ENCODE measurements at regions not wholly inside any gene's neighbourhood (a gene's known extent, or its start where the extent isn't known, plus 50 kb on each side); places are given as distances from the start of the nearest gene placed in this dataset.
"Not testable (repeated sequence)": the region's sequence is repeated elsewhere in the genome, so short reads cannot be mapped to it uniquely, and the experiment has no call there.

- TF ChIP-seq, protein P1, sequence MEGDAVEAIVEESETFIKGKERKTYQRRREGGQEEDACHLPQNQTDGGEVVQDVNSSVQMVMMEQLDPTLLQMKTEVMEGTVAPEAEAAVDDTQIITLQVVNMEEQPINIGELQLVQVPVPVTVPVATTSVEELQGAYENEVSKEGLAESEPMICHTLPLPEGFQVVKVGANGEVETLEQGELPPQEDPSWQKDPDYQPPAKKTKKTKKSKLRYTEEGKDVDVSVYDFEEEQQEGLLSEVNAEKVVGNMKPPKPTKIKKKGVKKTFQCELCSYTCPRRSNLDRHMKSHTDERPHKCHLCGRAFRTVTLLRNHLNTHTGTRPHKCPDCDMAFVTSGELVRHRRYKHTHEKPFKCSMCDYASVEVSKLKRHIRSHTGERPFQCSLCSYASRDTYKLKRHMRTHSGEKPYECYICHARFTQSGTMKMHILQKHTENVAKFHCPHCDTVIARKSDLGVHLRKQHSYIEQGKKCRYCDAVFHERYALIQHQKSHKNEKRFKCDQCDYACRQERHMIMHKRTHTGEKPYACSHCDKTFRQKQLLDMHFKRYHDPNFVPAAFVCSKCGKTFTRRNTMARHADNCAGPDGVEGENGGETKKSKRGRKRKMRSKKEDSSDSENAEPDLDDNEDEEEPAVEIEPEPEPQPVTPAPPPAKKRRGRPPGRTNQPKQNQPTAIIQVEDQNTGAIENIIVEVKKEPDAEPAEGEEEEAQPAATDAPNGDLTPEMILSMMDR (IDR thresholded peaks at IDR 0.05; ENCODE audit: unreplicated experiment): no peak
- peaks cover 9% of the 10 kb centered on the region for H3K4me1 Mint-ChIP-seq (ENCODE audit: insufficient read depth, unreplicated experiment)
- H3K9me3 Mint-ChIP-seq (ENCODE audit: unreplicated experiment): no peaks in the 10 kb centered on the region
- no peaks in the 10 kb centered on the region for H3K27me3 Mint-ChIP-seq (ENCODE audit: insufficient read depth, unreplicated experiment)
- H3K27ac Mint-ChIP-seq (ENCODE audit: low read depth, unreplicated experiment): no peak overlapping the region
- no peak overlapping the region for H3K4me3 Mint-ChIP-seq (ENCODE audit: unreplicated experiment)
- BruUV-seq (replicated peaks): no TSS peak
- ChIA-PET CTCF (no interaction called here), POLR2A (no interaction called here)
- H3K36me3 Mint-ChIP-seq (ENCODE audit: insufficient read depth, unreplicated experiment): no peaks in the 10 kb centered on the region
- intact Hi-C loops (cut with micrococcal nuclease): loop anchor here (10.0 kb wide), 1 partner anchor 457 kb away; no protein-coding TSS in a partner anchor
- no peak for DNase-seq (ENCODE audit: unreplicated experiment)
Measured at GRCh38 chr5:40227366-40227765, 452.3 kb upstream of the PTGER4 start.

GRCh38 chr5:40226906-40227305 is 452.8 kb upstream of the PTGER4 start:
- Mint-ChIP-seq H3K4me3 (ENCODE audit: unreplicated experiment) (no peak overlapping the region), H3K27ac (ENCODE audit: low read depth, unreplicated experiment) (no peak overlapping the region), H3K4me1 (ENCODE audit: insufficient read depth, unreplicated experiment) (peaks cover 9% of the 10 kb centered on the region), H3K36me3 (ENCODE audit: insufficient read depth, unreplicated experiment) (no peaks in the 10 kb centered on the region), H3K27me3 (ENCODE audit: insufficient read depth, unreplicated experiment) (no peaks in the 10 kb centered on the region), H3K9me3 (ENCODE audit: unreplicated experiment) (no peaks in the 10 kb centered on the region)
- no TSS peak for BruUV-seq (replicated peaks)
- ChIA-PET POLR2A (no interaction called here), CTCF (no interaction called here)
- intact Hi-C loops (cut with micrococcal nuclease): loop anchor here (10.0 kb wide), 1 partner anchor 458 kb away; no protein-coding TSS in a partner anchor
- no peak for DNase-seq (ENCODE audit: unreplicated experiment)
- TF ChIP-seq, protein P1 (IDR thresholded peaks at IDR 0.05; ENCODE audit: unreplicated experiment): no peak

DNA sequence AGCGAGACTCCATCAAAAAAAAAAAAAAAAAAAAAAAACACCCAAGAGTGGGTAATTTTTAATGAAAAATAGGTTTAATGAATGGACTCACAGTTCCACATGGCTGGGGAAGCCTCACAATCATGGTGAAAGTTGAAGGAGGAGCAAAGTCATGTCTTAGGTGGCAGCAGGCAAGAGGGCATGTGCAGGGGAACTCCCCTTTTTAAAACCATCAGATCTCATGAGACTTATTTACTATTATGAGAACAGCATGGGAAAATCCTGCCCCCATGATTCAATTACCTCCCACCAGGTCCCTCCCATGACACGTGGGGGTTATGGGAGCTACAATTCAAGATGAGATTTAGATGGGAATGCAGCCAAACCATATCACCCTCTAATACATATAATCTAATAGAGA is 454.6 kb upstream of the PTGER4 start:
- H3K27me3 Mint-ChIP-seq (ENCODE audit: insufficient read depth, unreplicated experiment); POLR2A ChIA-PET; H3K36me3 Mint-ChIP-seq (ENCODE audit: insufficient read depth, unreplicated experiment); H3K4me3 Mint-ChIP-seq (ENCODE audit: unreplicated experiment); BruUV-seq (replicated peaks); CTCF ChIA-PET; H3K9me3 Mint-ChIP-seq (ENCODE audit: unreplicated experiment); DNase-seq (ENCODE audit: unreplicated experiment); H3K4me1 Mint-ChIP-seq (ENCODE audit: insufficient read depth, unreplicated experiment); H3K27ac Mint-ChIP-seq (ENCODE audit: low read depth, unreplicated experiment): not testable (repeated sequence)
- intact Hi-C loops (cut with micrococcal nuclease): loop anchor here (10.0 kb wide), 1 partner anchor 460 kb away; no protein-coding TSS in a partner anchor

DNA sequence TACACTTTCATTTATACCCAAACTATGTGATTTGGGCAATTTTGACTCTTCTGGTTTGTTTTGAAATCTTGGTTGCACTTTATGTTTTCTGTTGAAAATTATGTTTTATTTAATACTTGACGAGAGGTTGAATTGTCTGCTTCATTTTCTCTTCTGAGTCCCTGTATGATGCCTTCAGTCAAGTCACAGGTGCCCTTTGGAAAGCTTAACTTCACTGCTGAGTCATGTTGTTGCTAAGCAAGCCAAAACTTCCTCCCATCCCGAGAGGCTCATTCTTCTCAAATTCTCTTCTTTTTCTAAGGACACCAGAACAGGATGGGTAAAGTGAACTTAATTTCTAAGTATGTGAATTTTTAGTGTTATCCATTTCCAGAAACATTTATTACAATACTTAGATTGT is 455.3 kb upstream of the PTGER4 start:
- peak; percentile 22 for DNase-seq (ENCODE audit: unreplicated experiment)
- TF ChIP-seq, protein P1 (IDR thresholded peaks at IDR 0.05; ENCODE audit: unreplicated experiment): no peak
- no peaks in the 10 kb centered on the region for H3K9me3 Mint-ChIP-seq (ENCODE audit: unreplicated experiment)
- no peak overlapping the region for H3K27ac Mint-ChIP-seq (ENCODE audit: low read depth, unreplicated experiment)
- intact Hi-C loops (cut with micrococcal nuclease): loop anchor here (10.0 kb wide), 1 partner anchor 460 kb away; no protein-coding TSS in a partner anchor
- no peaks in the 10 kb centered on the region for H3K27me3 Mint-ChIP-seq (ENCODE audit: insufficient read depth, unreplicated experiment)
- no peak overlapping the region for H3K4me3 Mint-ChIP-seq (ENCODE audit: unreplicated experiment)
- BruUV-seq (replicated peaks): no TSS peak
- peaks cover 9% of the 10 kb centered on the region for H3K4me1 Mint-ChIP-seq (ENCODE audit: insufficient read depth, unreplicated experiment)
- ChIA-PET POLR2A (no interaction called here), CTCF (no interaction called here)
- no peaks in the 10 kb centered on the region for H3K36me3 Mint-ChIP-seq (ENCODE audit: insufficient read depth, unreplicated experiment)

- H3K9me3 Mint-ChIP-seq (ENCODE audit: unreplicated experiment): no peaks in the 10 kb centered on the region
- H3K36me3 Mint-ChIP-seq (ENCODE audit: insufficient read depth, unreplicated experiment): no peaks in the 10 kb centered on the region
- no TSS peak for BruUV-seq (replicated peaks)
- CTCF ChIA-PET: no interaction called here
- no peak overlapping the region for H3K27ac Mint-ChIP-seq (ENCODE audit: low read depth, unreplicated experiment)
- TF ChIP-seq, protein P1 (IDR thresholded peaks at IDR 0.05; ENCODE audit: unreplicated experiment): no peak
- no peaks in the 10 kb centered on the region for H3K27me3 Mint-ChIP-seq (ENCODE audit: insufficient read depth, unreplicated experiment)
- peaks cover 9% of the 10 kb centered on the region for H3K4me1 Mint-ChIP-seq (ENCODE audit: insufficient read depth, unreplicated experiment)
- POLR2A ChIA-PET: no interaction called here
- no peak overlapping the region for H3K4me3 Mint-ChIP-seq (ENCODE audit: unreplicated experiment)
- DNase-seq (ENCODE audit: unreplicated experiment): peak; percentile 58
- intact Hi-C loops (cut with micrococcal nuclease): loop anchor here (10.0 kb wide), 1 partner anchor 461 kb away; no protein-coding TSS in a partner anchor
Measured at GRCh38 chr5:40223884-40224402, 455.8 kb upstream of the PTGER4 start.

All from MCF 10A (cell line).